NCI-H510A treated with DMSO at 0.1 percent for 48 hours (cell line): ENCODE measurements at regions not wholly inside any gene's neighbourhood (a gene's known extent, or its start where the extent isn't known, plus 50 kb on each side); places are given as distances from the start of the nearest gene placed in this dataset.

Experiments
- DNase-seq: peaks from one replicate; lab custom pipeline; 2025; lab: John Stamatoyannopoulos, UW

GRCh38 chr7:23973264-23973663 lies 263.2 kb downstream of the STK31 start:
- no peak for DNase-seq

GRCh38 chr7:23980081-23980480 lies 270.1 kb downstream of the STK31 start:
- DNase-seq: no peak

- no peak for DNase-seq
Observed at GRCh38 chr7:23981314-23981713, 271.3 kb downstream of the STK31 start.

GRCh38 chr7:23981758-23982157 lies 271.7 kb downstream of the STK31 start:
- DNase-seq: no peak

- no peak for DNase-seq
Observed at GRCh38 chr7:24005517-24005916, 278.5 kb upstream of the NPY start.

- no peak for DNase-seq
Observed at GRCh38 chr7:24010495-24010894, 273.5 kb upstream of the NPY start.

GRCh38 chr7:24017519-24017918 lies 266.5 kb upstream of the NPY start:
- no peak for DNase-seq

- no peak for DNase-seq
Observed at GRCh38 chr7:24018331-24018730, 265.7 kb upstream of the NPY start.

- no peak for DNase-seq
Observed at GRCh38 chr7:24019841-24020240, 264.1 kb upstream of the NPY start.

- DNase-seq: no peak
Observed at GRCh38 chr7:24024276-24025068, 259.5 kb upstream of the NPY start.

- no peak for DNase-seq
Observed at GRCh38 chr7:24025094-24025493, 258.9 kb upstream of the NPY start.

- no peak for DNase-seq
Observed at GRCh38 chr7:24025765-24026164, 258.2 kb upstream of the NPY start.

- DNase-seq: no peak
Observed at GRCh38 chr7:24026351-24026750, 257.6 kb upstream of the NPY start.

- no peak for DNase-seq
Observed at GRCh38 chr7:24029068-24029467, 254.9 kb upstream of the NPY start.

GRCh38 chr7:24034251-24034650 lies 249.7 kb upstream of the NPY start:
- DNase-seq: no peak

GRCh38 chr7:24035366-24036032 lies 248.5 kb upstream of the NPY start:
- DNase-seq: no peak

GRCh38 chr7:24036033-24036412 lies 248.0 kb upstream of the NPY start:
- no peak for DNase-seq

GRCh38 chr7:24038993-24039392 lies 245.0 kb upstream of the NPY start:
- DNase-seq: no peak

GRCh38 chr7:24039991-24040624 lies 243.9 kb upstream of the NPY start:
- DNase-seq: no peak

- DNase-seq: no peak
Observed at GRCh38 chr7:24042028-24042427, 242.0 kb upstream of the NPY start.

GRCh38 chr7:24049296-24049695 lies 234.7 kb upstream of the NPY start:
- no peak for DNase-seq

- DNase-seq: no peak
Observed at GRCh38 chr7:24050991-24051560, 232.9 kb upstream of the NPY start.

- no peak for DNase-seq
Observed at GRCh38 chr7:24051651-24052050, 232.3 kb upstream of the NPY start.
